H9 (cell line): ENCODE measurements at regions not wholly inside any gene's neighbourhood (a gene's known extent, or its start where the extent isn't known, plus 50 kb on each side); places are given as distances from the start of the nearest gene placed in this dataset.

ENCODE experiments used
- DNase-seq: peaks from one replicate; pipeline ENCODE4 v3.0.0-alpha.2; 2017
- H2AFZ ChIP-seq: one replicate; pipeline ENCODE4 v1.6.1; 2013; ENCODE audit warnings: mild to moderate bottlenecking, low read length, control low read depth, moderate library complexity
- H2AK5ac ChIP-seq: 2 replicates; pipeline ENCODE4 v1.6.1; 2013; ENCODE audit warnings: low read length, control low read depth, mixed read lengths; ENCODE audit not compliant: insufficient read length
- H2BK120ac ChIP-seq: one replicate; pipeline ENCODE4 v1.6.1; 2013; ENCODE audit warnings: low read depth, mild to moderate bottlenecking, low read length, control low read depth, inconsistent platforms; ENCODE audit not compliant: poor library complexity, severe bottlenecking
- H2BK12ac ChIP-seq: 2 replicates; pipeline ENCODE4 v1.6.1; 2013; ENCODE audit warnings: low read length, control low read depth, mixed read lengths, low read depth; ENCODE audit not compliant: insufficient read length
- H2BK15ac ChIP-seq: 2 replicates; pipeline ENCODE4 v1.6.1; 2013; ENCODE audit warnings: low read depth, low read length, control low read depth
- H2BK20ac ChIP-seq: one replicate; pipeline ENCODE4 v1.6.1; 2013; ENCODE audit warnings: low read depth, mild to moderate bottlenecking, low read length, control low read depth, inconsistent platforms; ENCODE audit not compliant: poor library complexity, severe bottlenecking
- H2BK5ac ChIP-seq: 2 replicates; pipeline ENCODE4 v1.6.1; 2013; ENCODE audit warnings: low read length, control low read depth, mixed read lengths; ENCODE audit not compliant: insufficient read length
- H3K14ac ChIP-seq: 2 replicates; pipeline ENCODE4 v1.6.1; 2013; ENCODE audit warnings: low read length, control low read depth; ENCODE audit not compliant: insufficient read depth
- H3K18ac ChIP-seq: 2 replicates; pipeline ENCODE4 v1.6.1; 2013; ENCODE audit warnings: low read depth, mild to moderate bottlenecking, mixed read lengths, low read length, control low read depth; ENCODE audit not compliant: insufficient read length
- H3K23ac ChIP-seq: 2 replicates; pipeline ENCODE4 v1.6.1; 2013; ENCODE audit warnings: low read length, control low read depth, mixed read lengths, low read depth; ENCODE audit not compliant: insufficient read length
- H3K23me2 ChIP-seq: 2 replicates; pipeline ENCODE4 v1.6.1; 2013; ENCODE audit warnings: low read depth, mild to moderate bottlenecking, mixed read lengths, low read length, control low read depth; ENCODE audit not compliant: insufficient read length, poor library complexity, severe bottlenecking
- H3K27ac ChIP-seq: 2 replicates; pipeline ENCODE4 v1.5.1; 2013; ENCODE audit warnings: low read length, control low read depth, mixed read lengths, low read depth; ENCODE audit not compliant: insufficient read length
- H3K27me3 ChIP-seq: 2 replicates; pipeline ENCODE4 v1.6.1; 2013; ENCODE audit warnings: low read length, control low read depth, inconsistent platforms; ENCODE audit not compliant: insufficient read depth
- H3K4ac ChIP-seq: 2 replicates; pipeline ENCODE4 v1.6.1; 2013; ENCODE audit warnings: low read depth, mild to moderate bottlenecking, control low read depth, inconsistent platforms, low read length, moderate library complexity
- H3K4me1 ChIP-seq: 2 replicates; pipeline ENCODE4 v1.6.1; 2013; ENCODE audit warnings: low read length, control low read depth, inconsistent platforms; ENCODE audit not compliant: insufficient read depth
- H3K4me2 ChIP-seq: 2 replicates; pipeline ENCODE4 v1.6.1; 2013; ENCODE audit warnings: low read length, control low read depth, mixed read lengths; ENCODE audit not compliant: insufficient read length, insufficient read depth
- H3K56ac ChIP-seq: 2 replicates; pipeline ENCODE4 v1.6.1; 2013; ENCODE audit warnings: low read depth, mild to moderate bottlenecking, mixed read lengths, low read length, control low read depth; ENCODE audit not compliant: insufficient read length
- H3K79me1 ChIP-seq: 2 replicates; pipeline ENCODE4 v1.6.1; 2013; ENCODE audit warnings: low read depth, mild to moderate bottlenecking, moderate library complexity, low read length, control low read depth, inconsistent platforms; ENCODE audit not compliant: insufficient read depth, poor library complexity, severe bottlenecking
- H3K79me2 ChIP-seq: 2 replicates; pipeline ENCODE4 v1.6.1; 2013; ENCODE audit warnings: low read length, control low read depth, inconsistent platforms; ENCODE audit not compliant: insufficient read depth
- H3K9ac ChIP-seq: 2 replicates; pipeline ENCODE4 v1.6.1; 2013; ENCODE audit warnings: low read length, control low read depth, mixed read lengths; ENCODE audit not compliant: insufficient read length; ENCODE audit errors: extremely low read depth
- H3K9me3 ChIP-seq: one replicate; pipeline ENCODE4 v1.6.1; 2013; ENCODE audit warnings: low read depth, low read length, inconsistent platforms; ENCODE audit not compliant: control insufficient read depth
- H3T11ph ChIP-seq: one replicate; pipeline ENCODE4 v1.6.1; 2013; ENCODE audit warnings: mild to moderate bottlenecking, low read length, control low read depth, inconsistent platforms
- H4K20me1 ChIP-seq: one replicate; pipeline ENCODE4 v1.6.1; 2013; ENCODE audit not compliant: control insufficient read depth, insufficient read length, insufficient read depth
- H4K5ac ChIP-seq: 2 replicates; pipeline ENCODE4 v1.6.1; 2013; ENCODE audit warnings: low read depth, mild to moderate bottlenecking, mixed read lengths, low read length, control low read depth; ENCODE audit not compliant: insufficient read length
- H4K8ac ChIP-seq: replicated peaks from 2 replicates; pipeline ENCODE4 v1.6.1; 2013; ENCODE audit warnings: low read length, control low read depth, mixed read lengths, low read depth; ENCODE audit not compliant: insufficient read length
- H4K91ac ChIP-seq: 2 replicates; pipeline ENCODE4 v1.6.1; 2013; ENCODE audit warnings: low read depth, mild to moderate bottlenecking, moderate library complexity, mixed read lengths, low read length, control low read depth; ENCODE audit not compliant: insufficient read length
- H3K27ac Mint-ChIP-seq, 3 experiments: 2 replicates in 2 of 3; 3 replicates in 1 of 3; pipeline ENCODE4 v1.8.0; 2020 to 2021; ENCODE audit warnings: mixed read lengths in 3 of 3, mild to moderate bottlenecking in 1 of 3, moderate library complexity in 1 of 3
- H3K27me3 Mint-ChIP-seq: 2 replicates; pipeline ENCODE4 v1.8.0; 2021; ENCODE audit warnings: low read depth, mild to moderate bottlenecking, moderate library complexity, mixed read lengths
- H3K36me3 Mint-ChIP-seq, 3 experiments: 2 replicates in 2 of 3; 3 replicates in 1 of 3; pipeline ENCODE4 v1.8.0; 2020 to 2021; ENCODE audit warnings: low read depth in 3 of 3, mixed read lengths in 3 of 3; ENCODE audit not compliant: insufficient read depth in 1 of 3
- H3K4me1 Mint-ChIP-seq, 2 experiments: 2 replicates each; pipeline ENCODE4 v1.8.0; 2020; ENCODE audit warnings: mixed read lengths in 2 of 2
- H3K4me3 Mint-ChIP-seq, 2 experiments: 2 replicates in 1 of 2; 3 replicates in 1 of 2; pipeline ENCODE4 v1.8.0; 2020 to 2021; ENCODE audit warnings: mild to moderate bottlenecking in 2 of 2, mixed read lengths in 2 of 2, moderate library complexity in 1 of 2
- H3K9me3 Mint-ChIP-seq, 2 experiments: 2 replicates in 1 of 2; 3 replicates in 1 of 2; pipeline ENCODE4 v1.8.0; 2020; ENCODE audit warnings: mild to moderate bottlenecking in 2 of 2, mixed read lengths in 2 of 2, moderate library complexity in 1 of 2
- WGBS: extraction: QIAGEN DNeasy Blood & Tissue Kit; methylation state at CpG from one replicate; pipeline ENCODE4 v1.1.7; 2013; ENCODE audit warnings: missing lambda C conversion rate, low lambda C conversion rate, mixed read lengths; ENCODE audit not compliant: insufficient read length; ENCODE audit errors: extremely low coverage; 5-methylcytosine and 5-hydroxymethylcytosine counted together
- TF ChIP-seq, protein P1 (sequence below): fragments of 200-600 bp; sonication (generic); conservative IDR thresholded peaks from 3 replicates; pipeline ENCODE4 v1.8.0; 2021; ENCODE audit warnings: antibody characterized with exemption, mild to moderate bottlenecking

GRCh38 chr7:91414734-91415133 lies 150.5 kb downstream of the FZD1 start:
- DNase-seq = no peak
- H2BK5ac ChIP-seq = no peak overlapping the region
- H3K9me3 ChIP-seq = no peaks in the 10 kb centered on the region
- H4K91ac ChIP-seq = no peak overlapping the region
- H2BK120ac ChIP-seq = no peak overlapping the region
- no peak overlapping the region for H3K23ac ChIP-seq
- H2AFZ ChIP-seq = no peak overlapping the region
- no peak overlapping the region for H3K14ac ChIP-seq
- WGBS = no CpG with 5 or more reads among the region's 2 CpGs
- H2BK20ac ChIP-seq = no peak overlapping the region
- H3K23me2 ChIP-seq = no peaks in the 10 kb centered on the region
- H3K27ac ChIP-seq = no peak overlapping the region
- H3K4ac ChIP-seq = no peak overlapping the region
- no peak overlapping the region for H4K5ac ChIP-seq
- no peak overlapping the region for H4K8ac ChIP-seq
- no peaks in the 10 kb centered on the region for H3K79me1 ChIP-seq
- Mint-ChIP-seq H3K27me3 (peaks cover 11% of the 10 kb centered on the region), H3K9me3 (no peaks in the 10 kb centered on the region), H3K4me3 (no peak overlapping the region), H3K4me1 (peaks cover 3 to 7% of the 10 kb centered on the region in 2 experiments; a peak in 2 of 4 replicates), H3K36me3 (no peaks in the 10 kb centered on the region), H3K27ac (no peak overlapping the region)
- no peak overlapping the region for H2AK5ac ChIP-seq
- no peaks in the 10 kb centered on the region for H3K79me2 ChIP-seq
- no peaks in the 10 kb centered on the region for H3K4me1 ChIP-seq
- no peak overlapping the region for H2BK12ac ChIP-seq
- no peak overlapping the region for H3K56ac ChIP-seq
- TF ChIP-seq, protein P1, sequence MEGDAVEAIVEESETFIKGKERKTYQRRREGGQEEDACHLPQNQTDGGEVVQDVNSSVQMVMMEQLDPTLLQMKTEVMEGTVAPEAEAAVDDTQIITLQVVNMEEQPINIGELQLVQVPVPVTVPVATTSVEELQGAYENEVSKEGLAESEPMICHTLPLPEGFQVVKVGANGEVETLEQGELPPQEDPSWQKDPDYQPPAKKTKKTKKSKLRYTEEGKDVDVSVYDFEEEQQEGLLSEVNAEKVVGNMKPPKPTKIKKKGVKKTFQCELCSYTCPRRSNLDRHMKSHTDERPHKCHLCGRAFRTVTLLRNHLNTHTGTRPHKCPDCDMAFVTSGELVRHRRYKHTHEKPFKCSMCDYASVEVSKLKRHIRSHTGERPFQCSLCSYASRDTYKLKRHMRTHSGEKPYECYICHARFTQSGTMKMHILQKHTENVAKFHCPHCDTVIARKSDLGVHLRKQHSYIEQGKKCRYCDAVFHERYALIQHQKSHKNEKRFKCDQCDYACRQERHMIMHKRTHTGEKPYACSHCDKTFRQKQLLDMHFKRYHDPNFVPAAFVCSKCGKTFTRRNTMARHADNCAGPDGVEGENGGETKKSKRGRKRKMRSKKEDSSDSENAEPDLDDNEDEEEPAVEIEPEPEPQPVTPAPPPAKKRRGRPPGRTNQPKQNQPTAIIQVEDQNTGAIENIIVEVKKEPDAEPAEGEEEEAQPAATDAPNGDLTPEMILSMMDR = no peak
- H3K9ac ChIP-seq = no peak overlapping the region
- no peaks in the 10 kb centered on the region for H3K27me3 ChIP-seq
- H3T11ph ChIP-seq = no peak overlapping the region
- no peak overlapping the region for H2BK15ac ChIP-seq
- no peak overlapping the region for H3K4me2 ChIP-seq
- H3K18ac ChIP-seq = no peak overlapping the region
- H4K20me1 ChIP-seq = no peaks in the 10 kb centered on the region
